GM23248 (cell line): ENCODE measurements at regions not wholly inside any gene's neighbourhood (a gene's known extent, or its start where the extent isn't known, plus 50 kb on each side); places are given as distances from the start of the nearest gene placed in this dataset.

Experiments used
- DNase-seq: peaks from one replicate; pipeline ENCODE4 v3.0.0-alpha.2; 2015
- H2AFZ ChIP-seq: fragments of 200-600 bp; sonication (generic); 2 replicates; pipeline ENCODE4 v1.6.1; 2016; ENCODE audit warnings: antibody characterized with exemption
- H3F3A ChIP-seq: fragments of 200-600 bp; sonication (generic); 2 replicates; pipeline ENCODE4 v1.6.1; 2016; ENCODE audit warnings: mild to moderate bottlenecking, antibody characterized with exemption, mixed run types; ENCODE audit not compliant: insufficient read depth
- H3K27ac ChIP-seq: fragments of 200-600 bp; sonication (generic); 2 replicates; pipeline ENCODE4 v1.5.1; 2016; ENCODE audit warnings: mild to moderate bottlenecking
- H3K27me3 ChIP-seq: fragments of 200-600 bp; sonication (generic); replicated peaks from 2 replicates; pipeline ENCODE4 v1.6.1; 2016; ENCODE audit warnings: mild to moderate bottlenecking; ENCODE audit not compliant: insufficient read depth
- H3K36me3 ChIP-seq: fragments of 200-600 bp; sonication (generic); 2 replicates; pipeline ENCODE4 v1.6.1; 2016; ENCODE audit warnings: low read depth, mild to moderate bottlenecking
- H3K4me1 ChIP-seq: fragments of 200-600 bp; sonication (generic); 2 replicates; pipeline ENCODE4 v1.6.1; 2016; ENCODE audit warnings: mild to moderate bottlenecking; ENCODE audit not compliant: insufficient read depth
- H3K4me2 ChIP-seq: fragments of 200-600 bp; sonication (generic); one replicate; pipeline ENCODE4 v1.6.1; 2016; ENCODE audit warnings: mild to moderate bottlenecking; ENCODE audit not compliant: unreplicated experiment
- H3K4me3 ChIP-seq: fragments of 200-600 bp; sonication (generic); 2 replicates; pipeline ENCODE4 v1.5.1; 2016; ENCODE audit warnings: mild to moderate bottlenecking
- H3K79me2 ChIP-seq: fragments of 200-600 bp; sonication (generic); 2 replicates; pipeline ENCODE4 v1.6.1; 2016; ENCODE audit warnings: mild to moderate bottlenecking; ENCODE audit not compliant: insufficient read depth
- H3K9ac ChIP-seq: fragments of 200-600 bp; sonication (generic); 2 replicates; pipeline ENCODE4 v1.6.1; 2016; ENCODE audit warnings: mild to moderate bottlenecking
- H3K9me2 ChIP-seq: fragments of 200-600 bp; sonication (generic); 2 replicates; pipeline ENCODE4 v1.6.1; 2016; ENCODE audit warnings: mixed run types, mild to moderate bottlenecking, moderate library complexity; ENCODE audit not compliant: insufficient read depth
- H3K9me3 ChIP-seq: fragments of 200-600 bp; sonication (generic); one replicate; pipeline ENCODE4 v1.6.1; 2017; ENCODE audit warnings: low read depth
- H4K20me1 ChIP-seq: fragments of 200-600 bp; sonication (generic); 2 replicates; pipeline ENCODE4 v1.6.0; 2016; ENCODE audit not compliant: insufficient read depth
- EZH2 ChIP-seq: fragments of 200-600 bp; sonication (generic); IDR thresholded peaks from 2 replicates; pipeline ENCODE4 v1.6.1; 2018; ENCODE audit warnings: antibody characterized with exemption, mild to moderate bottlenecking; ENCODE audit not compliant: insufficient read depth, poor library complexity, severe bottlenecking
- EZH2phosphoT487 ChIP-seq: fragments of 200-600 bp; sonication (generic); IDR thresholded peaks from 2 replicates; pipeline ENCODE4 v1.6.1; 2018; ENCODE audit warnings: antibody characterized with exemption, moderate library complexity, mild to moderate bottlenecking, low read depth; ENCODE audit not compliant: insufficient read depth
- WGBS, 2 experiments: methylation state at CpG; one replicate each; pipeline ENCODE4 v1.1.6; 2015 to 2017; ENCODE audit warnings: low lambda C conversion rate in 2 of 2, low coverage in 1 of 2; ENCODE audit errors: missing lambda C conversion rate in 2 of 2; 5-methylcytosine and 5-hydroxymethylcytosine counted together
- in situ Hi-C: fragments of 300-500 bp; cut with MboI; formaldehyde crosslinking; loops from 2 replicates; pipeline ENCODE4 v1.15.0; 2020

DNA sequence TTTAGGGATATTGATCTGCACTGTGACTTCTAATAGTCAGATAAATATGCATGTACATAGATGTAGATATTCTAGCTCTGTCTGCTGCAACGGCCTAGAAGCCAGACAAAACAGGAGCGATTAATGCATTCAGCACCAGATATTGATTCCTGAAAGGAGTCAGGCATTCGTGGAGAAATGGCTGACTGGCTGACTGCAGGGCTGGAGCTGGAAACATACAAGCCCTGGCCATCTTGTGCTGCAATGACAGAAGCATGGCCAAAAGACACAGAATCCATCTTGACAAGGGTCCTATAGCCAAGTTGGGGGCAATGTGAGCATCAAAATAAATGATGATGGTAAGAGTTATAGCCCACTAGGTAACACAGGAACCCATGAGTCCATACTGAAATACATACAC lies 231.5 kb upstream of the KLHL29 start:
- no peak for DNase-seq
- in situ Hi-C loops, result no loop called here
- no peak overlapping the region for H3K9ac ChIP-seq
- H3K9me3 ChIP-seq, result no peaks in the 10 kb centered on the region
- no peak overlapping the region for H2AFZ ChIP-seq
- H3K36me3 ChIP-seq, result no peaks in the 10 kb centered on the region
- H3F3A ChIP-seq, result no peaks in the 10 kb centered on the region
- no peaks in the 10 kb centered on the region for H3K4me1 ChIP-seq
- no peak overlapping the region for H3K4me2 ChIP-seq
- H4K20me1 ChIP-seq, result no peaks in the 10 kb centered on the region
- H3K9me2 ChIP-seq, result no peaks in the 10 kb centered on the region
- 8 to 11% methylated on average over 3 of the region's 3 CpGs for WGBS, 2 experiments
- no peaks in the 10 kb centered on the region for H3K27me3 ChIP-seq
- no peak overlapping the region for H3K27ac ChIP-seq
- TF ChIP-seq EZH2phosphoT487 (no peak), EZH2 (no peak)
- no peaks in the 10 kb centered on the region for H3K79me2 ChIP-seq
- H3K4me3 ChIP-seq, result no peak overlapping the region

DNA sequence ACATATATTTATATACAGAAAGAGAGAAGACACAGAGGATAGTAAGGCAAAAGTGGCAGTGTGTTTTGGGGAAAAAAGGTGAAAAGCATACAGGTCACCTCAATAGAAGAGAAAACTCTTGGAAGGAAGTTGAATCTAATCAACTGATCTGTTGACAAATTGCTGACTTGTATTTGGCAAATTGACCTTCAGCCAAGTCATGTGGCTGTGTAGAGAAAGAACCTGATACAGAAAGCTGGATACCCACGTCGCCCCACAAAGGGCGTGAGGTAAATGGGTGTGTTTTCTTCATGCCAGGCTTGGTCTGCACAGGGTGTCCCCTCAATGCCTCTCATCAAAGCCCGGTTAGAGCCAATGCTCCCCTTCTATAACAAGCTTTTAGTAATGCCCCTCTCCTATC lies 230.0 kb upstream of the KLHL29 start:
- in situ Hi-C loops, result no loop called here
- H3K4me1 ChIP-seq, result no peaks in the 10 kb centered on the region
- H3K9me2 ChIP-seq, result no peaks in the 10 kb centered on the region
- 26 to 49% methylated on average over 4 of the region's 4 CpGs for WGBS, 2 experiments
- H3K79me2 ChIP-seq, result no peaks in the 10 kb centered on the region
- no peaks in the 10 kb centered on the region for H3K9me3 ChIP-seq
- H3K4me2 ChIP-seq, result no peak overlapping the region
- H4K20me1 ChIP-seq, result no peaks in the 10 kb centered on the region
- no peak overlapping the region for H2AFZ ChIP-seq
- no peak overlapping the region for H3K4me3 ChIP-seq
- H3F3A ChIP-seq, result no peaks in the 10 kb centered on the region
- no peak overlapping the region for H3K9ac ChIP-seq
- no peak for DNase-seq
- no peaks in the 10 kb centered on the region for H3K36me3 ChIP-seq
- H3K27ac ChIP-seq, result no peak overlapping the region
- TF ChIP-seq EZH2phosphoT487, result no peak
- no peak for TF ChIP-seq EZH2
- no peaks in the 10 kb centered on the region for H3K27me3 ChIP-seq

DNA sequence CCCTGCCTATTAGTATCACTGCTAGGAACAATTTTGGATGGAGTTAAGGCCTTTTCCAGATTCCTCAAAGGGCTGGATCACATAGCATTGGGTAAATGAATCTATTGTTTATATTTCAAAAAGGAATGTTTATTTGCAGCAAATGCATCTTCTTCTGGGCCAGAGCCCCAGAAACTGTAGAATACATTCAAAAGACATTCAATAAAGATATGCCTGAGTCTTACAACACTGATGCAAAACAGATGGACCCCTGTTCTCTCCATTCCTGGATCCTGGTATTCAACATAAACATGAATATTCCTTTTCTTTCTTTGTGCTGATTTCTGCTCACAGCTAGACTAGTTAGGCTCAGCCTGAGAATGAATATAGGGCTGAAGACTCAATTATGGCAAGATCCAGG lies 227.2 kb upstream of the KLHL29 start:
- no peak overlapping the region for H3K4me2 ChIP-seq
- no peaks in the 10 kb centered on the region for H3F3A ChIP-seq
- H3K27ac ChIP-seq, result no peak overlapping the region
- in situ Hi-C loops, result no loop called here
- no peak overlapping the region for H3K9ac ChIP-seq
- H3K27me3 ChIP-seq, result no peaks in the 10 kb centered on the region
- no peak for DNase-seq
- no peaks in the 10 kb centered on the region for H3K36me3 ChIP-seq
- no peaks in the 10 kb centered on the region for H3K4me1 ChIP-seq
- H3K9me2 ChIP-seq, result no peaks in the 10 kb centered on the region
- H3K79me2 ChIP-seq, result no peaks in the 10 kb centered on the region
- no peaks in the 10 kb centered on the region for H4K20me1 ChIP-seq
- no peaks in the 10 kb centered on the region for H3K9me3 ChIP-seq
- H3K4me3 ChIP-seq, result no peak overlapping the region
- H2AFZ ChIP-seq, result no peak overlapping the region
- TF ChIP-seq EZH2phosphoT487, result no peak
- no peak for TF ChIP-seq EZH2

DNA sequence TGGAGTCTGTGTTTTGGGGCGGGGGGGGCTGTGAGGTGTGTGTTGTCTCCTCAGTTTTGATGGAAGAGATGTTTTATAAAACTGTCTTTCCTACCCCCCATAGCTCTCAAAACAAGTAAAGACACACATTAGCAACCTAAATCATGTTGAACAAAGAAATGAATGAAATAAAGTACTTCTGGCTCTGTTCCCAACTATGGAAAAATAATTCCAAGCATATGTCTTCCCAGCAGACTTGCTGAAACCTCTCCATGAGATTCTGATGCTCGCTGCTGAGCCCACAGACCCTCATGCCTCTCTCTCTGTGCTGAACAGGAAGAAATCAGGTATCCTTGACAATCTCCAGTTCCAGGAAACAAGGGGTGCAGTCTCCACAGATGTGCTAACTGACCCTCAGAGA lies 226.7 kb upstream of the KLHL29 start:
- H3K4me1 ChIP-seq, result no peaks in the 10 kb centered on the region
- no peak overlapping the region for H3K9ac ChIP-seq
- in situ Hi-C loops, result no loop called here
- H3K4me2 ChIP-seq, result no peak overlapping the region
- H2AFZ ChIP-seq, result no peak overlapping the region
- no peak overlapping the region for H3K4me3 ChIP-seq
- no peaks in the 10 kb centered on the region for H3K36me3 ChIP-seq
- no peaks in the 10 kb centered on the region for H3F3A ChIP-seq
- no peaks in the 10 kb centered on the region for H3K9me2 ChIP-seq
- H4K20me1 ChIP-seq, result no peaks in the 10 kb centered on the region
- no peaks in the 10 kb centered on the region for H3K9me3 ChIP-seq
- WGBS, 2 experiments, result 0 to 5% methylated on average over 2 of the region's 2 CpGs
- no peak for TF ChIP-seq EZH2
- no peak for TF ChIP-seq EZH2phosphoT487
- H3K79me2 ChIP-seq, result no peaks in the 10 kb centered on the region
- no peak overlapping the region for H3K27ac ChIP-seq
- no peaks in the 10 kb centered on the region for H3K27me3 ChIP-seq
- no peak for DNase-seq

DNA sequence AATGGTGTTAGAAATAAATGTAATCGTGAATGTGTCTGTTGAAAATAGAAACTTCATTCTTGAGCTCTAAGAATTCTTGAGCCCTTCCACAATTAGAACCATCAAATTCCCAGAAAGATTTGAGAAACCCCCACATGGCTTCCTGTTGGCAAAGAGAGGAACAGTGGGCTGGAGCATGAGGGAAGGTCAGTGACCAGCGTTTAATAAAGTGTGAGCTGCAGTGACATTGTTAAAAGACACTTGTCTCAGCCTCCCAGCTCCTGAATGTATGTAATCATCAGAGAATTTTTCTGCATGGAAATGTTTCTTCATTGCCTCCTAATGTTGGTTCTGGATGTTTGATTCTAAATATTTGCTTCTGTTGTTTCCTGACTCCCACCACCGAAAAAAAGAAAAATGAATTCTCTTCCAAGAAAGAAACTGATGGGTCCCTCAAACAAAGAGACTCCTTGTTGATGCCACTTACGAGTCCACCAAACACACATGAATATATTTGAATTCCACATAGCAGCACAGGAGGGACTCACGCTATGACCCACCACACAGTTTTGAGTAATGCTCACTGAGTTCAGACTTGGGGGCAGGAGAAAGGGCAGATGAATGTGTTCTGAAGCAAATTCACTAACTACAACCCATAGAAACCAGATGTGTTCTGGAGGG lies 225.1 kb upstream of the KLHL29 start:
- Histone ChIP-seq H3K27ac (no peak overlapping the region), H3K4me2 (no peak overlapping the region), H3K36me3 (no peaks in the 10 kb centered on the region), H3F3A (no peaks in the 10 kb centered on the region), H3K9me3 (no peaks in the 10 kb centered on the region), H3K4me1 (no peaks in the 10 kb centered on the region), H3K9me2 (no peaks in the 10 kb centered on the region), H3K79me2 (no peaks in the 10 kb centered on the region), H4K20me1 (no peaks in the 10 kb centered on the region), H3K27me3 (no peaks in the 10 kb centered on the region), H2AFZ (no peak overlapping the region), H3K9ac (no peak overlapping the region), H3K4me3 (no peak overlapping the region)
- TF ChIP-seq EZH2 (no peak), EZH2phosphoT487 (no peak)
- in situ Hi-C loops, result no loop called here
- no peak for DNase-seq
- 14 to 26% methylated on average over 5 of the region's 5 CpGs for WGBS, 2 experiments
